Smooth muscle cell (in vitro differentiated cells): ENCODE measurements at regions not wholly inside any gene's neighbourhood (a gene's known extent, or its start where the extent isn't known, plus 50 kb on each side); places are given as distances from the start of the nearest gene placed in this dataset.

Source experiments
- DNase-seq: peaks from one replicate; lab custom pipeline; 2025; ENCODE audit not compliant: unreplicated experiment; lab: John Stamatoyannopoulos, UW
- H2AFZ ChIP-seq: fragments of 200-600 bp; sonication (generic); 2 replicates; pipeline ENCODE4 v1.6.0; 2016; ENCODE audit warnings: antibody characterized with exemption, low read depth, mild to moderate bottlenecking
- H3F3A ChIP-seq: fragments of 200-600 bp; sonication (generic); 2 replicates; pipeline ENCODE4 v1.6.0; 2017; ENCODE audit warnings: antibody characterized with exemption, low read depth
- H3K27ac ChIP-seq: fragments of 200-600 bp; sonication (generic); 2 replicates; pipeline ENCODE4 v1.5.1; 2016; ENCODE audit warnings: low read depth, mild to moderate bottlenecking
- H3K27me3 ChIP-seq: fragments of 200-600 bp; sonication (generic); 2 replicates; pipeline ENCODE4 v1.6.1; 2016; ENCODE audit warnings: low read depth, mild to moderate bottlenecking
- H3K36me3 ChIP-seq: fragments of 200-600 bp; sonication (generic); 2 replicates; pipeline ENCODE4 v1.5.1; 2016; ENCODE audit warnings: low read depth
- H3K4me1 ChIP-seq: fragments of 200-600 bp; sonication (generic); 2 replicates; pipeline ENCODE4 v1.5.1; 2016; ENCODE audit warnings: low read depth
- H3K4me2 ChIP-seq: fragments of 200-600 bp; sonication (generic); 2 replicates; pipeline ENCODE4 v1.6.0; 2016; ENCODE audit warnings: mild to moderate bottlenecking
- H3K4me3 ChIP-seq: fragments of 200-600 bp; sonication (generic); 2 replicates; pipeline ENCODE4 v1.5.1; 2016; ENCODE audit warnings: mild to moderate bottlenecking
- H3K79me2 ChIP-seq: fragments of 200-600 bp; sonication (generic); 2 replicates; pipeline ENCODE4 v1.6.0; 2016; ENCODE audit warnings: low read depth, mild to moderate bottlenecking
- H3K9ac ChIP-seq: fragments of 200-600 bp; sonication (generic); 2 replicates; pipeline ENCODE4 v1.6.0; 2016; ENCODE audit warnings: low read depth
- H3K9me3 ChIP-seq: fragments of 200-600 bp; sonication (generic); replicated peaks from 2 replicates; pipeline ENCODE4 v1.5.1; 2016; ENCODE audit warnings: low read depth
- H4K20me1 ChIP-seq: fragments of 200-600 bp; sonication (generic); 2 replicates; pipeline ENCODE4 v1.6.0; 2016; ENCODE audit warnings: low read depth
- CTCF ChIP-seq: fragments of 200-600 bp; sonication (generic); IDR thresholded peaks from 2 replicates; pipeline ENCODE4 v1.5.1; 2017; ENCODE audit warnings: borderline replicate concordance, mild to moderate bottlenecking, antibody characterized with exemption; ENCODE audit not compliant: insufficient read depth, poor library complexity, severe bottlenecking
- WGBS: methylation state at CpG from one replicate; pipeline ENCODE4 v1.1.7; 2016; ENCODE audit warnings: low lambda C conversion rate; 5-methylcytosine and 5-hydroxymethylcytosine counted together

GRCh38 chr2:18477293-18477692 is 83.2 kb downstream of the RDH14 start:
- Histone ChIP-seq H3K4me1 (no peaks in the 10 kb centered on the region), H3K4me3 (no peak overlapping the region), H3K27me3 (no peaks in the 10 kb centered on the region), H3K27ac (no peak overlapping the region), H2AFZ (no peak overlapping the region), H3F3A (peaks cover 4% of the 10 kb centered on the region), H3K9me3 (no peaks in the 10 kb centered on the region), H4K20me1 (no peaks in the 10 kb centered on the region), H3K4me2 (no peak overlapping the region), H3K36me3 (no peaks in the 10 kb centered on the region), H3K9ac (no peak overlapping the region), H3K79me2 (no peaks in the 10 kb centered on the region)
- no peak for DNase-seq
- TF ChIP-seq CTCF: no peak
- 63% methylated on average over 1 of the region's 1 CpG for WGBS

GRCh38 chr2:18476484-18476883 is 84.0 kb downstream of the RDH14 start:
- H3K27me3 ChIP-seq: no peaks in the 10 kb centered on the region
- H3F3A ChIP-seq: peaks cover 4% of the 10 kb centered on the region
- H3K36me3 ChIP-seq: no peaks in the 10 kb centered on the region
- H3K9ac ChIP-seq: no peak overlapping the region
- no peak overlapping the region for H2AFZ ChIP-seq
- H4K20me1 ChIP-seq: no peaks in the 10 kb centered on the region
- no peak overlapping the region for H3K27ac ChIP-seq
- no peak for DNase-seq
- TF ChIP-seq CTCF: no peak
- no peak overlapping the region for H3K4me2 ChIP-seq
- 93% methylated on average over 3 of the region's 3 CpGs for WGBS
- no peaks in the 10 kb centered on the region for H3K79me2 ChIP-seq
- no peaks in the 10 kb centered on the region for H3K9me3 ChIP-seq
- H3K4me1 ChIP-seq: no peaks in the 10 kb centered on the region
- no peak overlapping the region for H3K4me3 ChIP-seq

GRCh38 chr2:18475884-18476283 is 84.6 kb downstream of the RDH14 start:
- no peak overlapping the region for H2AFZ ChIP-seq
- WGBS: 100% methylated on average over 1 of the region's 2 CpGs
- H4K20me1 ChIP-seq: no peaks in the 10 kb centered on the region
- no peaks in the 10 kb centered on the region for H3K4me1 ChIP-seq
- no peaks in the 10 kb centered on the region for H3K9me3 ChIP-seq
- H3K27ac ChIP-seq: no peak overlapping the region
- H3K36me3 ChIP-seq: no peaks in the 10 kb centered on the region
- no peak overlapping the region for H3K9ac ChIP-seq
- no peak overlapping the region for H3K4me2 ChIP-seq
- no peak for TF ChIP-seq CTCF
- no peak overlapping the region for H3K4me3 ChIP-seq
- no peaks in the 10 kb centered on the region for H3K79me2 ChIP-seq
- no peaks in the 10 kb centered on the region for H3K27me3 ChIP-seq
- H3F3A ChIP-seq: peaks cover 4% of the 10 kb centered on the region
- no peak for DNase-seq

- no peak overlapping the region for H2AFZ ChIP-seq
- H3K4me1 ChIP-seq: no peaks in the 10 kb centered on the region
- peaks cover 4% of the 10 kb centered on the region for H3F3A ChIP-seq
- H3K79me2 ChIP-seq: no peaks in the 10 kb centered on the region
- no peaks in the 10 kb centered on the region for H3K9me3 ChIP-seq
- H3K36me3 ChIP-seq: no peaks in the 10 kb centered on the region
- no peak for DNase-seq
- no peak overlapping the region for H3K4me3 ChIP-seq
- TF ChIP-seq CTCF: no peak
- no peaks in the 10 kb centered on the region for H3K27me3 ChIP-seq
- 71% methylated on average over 1 of the region's 1 CpG for whole genome bisulfite sequencing
- H3K4me2 ChIP-seq: no peak overlapping the region
- H4K20me1 ChIP-seq: no peaks in the 10 kb centered on the region
- no peak overlapping the region for H3K27ac ChIP-seq
- H3K9ac ChIP-seq: no peak overlapping the region
These were observed 85.8 kb downstream of the RDH14 start for GRCh38 chr2:18474700-18475099.
